Adrenal gland (tissue), 5 donors: ENCODE measurements at regions not wholly inside any gene's neighbourhood (a gene's known extent, or its start where the extent isn't known, plus 50 kb on each side); places are given as distances from the start of the nearest gene placed in this dataset.

Source experiments
- POLR2A ChIP-seq, 2 donors: fragments of 450-650 bp; IDR thresholded peaks; one replicate each; pipeline ENCODE4 v1.6.1; 2017; ENCODE audit warnings: antibody characterized with exemption in 2 of 2, mild to moderate bottlenecking in 2 of 2, moderate library complexity in 1 of 2
- TF ChIP-seq, protein P1 (sequence below), 6 experiments: fragments of 450-650 bp in 4 of 6; fragments of 200-600 bp in 2 of 6; sonication (generic) in 1 of 6; IDR thresholded peaks; 1 replicate in 5 of 6; 2 replicates in 1 of 6; pipeline versions ENCODE4 v1.5.1 to v1.8.0; 2016 to 2021; ENCODE audit warnings: antibody characterized with exemption in 6 of 6, mild to moderate bottlenecking in 2 of 6, moderate library complexity in 1 of 6
- donor health status: DM: no; HTN: no; CAD: no.

DNA sequence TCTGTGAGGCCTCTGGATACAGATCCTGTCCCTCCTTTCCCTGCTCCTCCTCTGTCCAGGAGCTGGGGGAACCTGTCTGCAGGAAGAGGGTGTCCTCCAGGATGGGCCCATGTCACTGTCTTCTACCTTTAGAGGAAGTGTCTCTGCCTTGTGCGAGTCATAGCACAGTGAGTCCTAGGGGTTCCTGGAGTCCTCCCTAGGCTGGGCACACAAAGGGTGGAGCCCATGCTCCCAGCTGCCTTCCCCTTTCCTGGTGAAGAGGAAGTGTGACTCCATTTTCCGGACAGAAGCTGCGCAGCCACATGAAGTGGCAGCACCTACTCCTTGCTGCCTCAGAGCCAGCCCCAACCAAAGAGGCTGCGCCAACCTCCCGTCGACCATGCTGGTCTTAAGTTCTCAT lies 112.2 kb downstream of the CTTN start:
- TF ChIP-seq, protein P1, sequence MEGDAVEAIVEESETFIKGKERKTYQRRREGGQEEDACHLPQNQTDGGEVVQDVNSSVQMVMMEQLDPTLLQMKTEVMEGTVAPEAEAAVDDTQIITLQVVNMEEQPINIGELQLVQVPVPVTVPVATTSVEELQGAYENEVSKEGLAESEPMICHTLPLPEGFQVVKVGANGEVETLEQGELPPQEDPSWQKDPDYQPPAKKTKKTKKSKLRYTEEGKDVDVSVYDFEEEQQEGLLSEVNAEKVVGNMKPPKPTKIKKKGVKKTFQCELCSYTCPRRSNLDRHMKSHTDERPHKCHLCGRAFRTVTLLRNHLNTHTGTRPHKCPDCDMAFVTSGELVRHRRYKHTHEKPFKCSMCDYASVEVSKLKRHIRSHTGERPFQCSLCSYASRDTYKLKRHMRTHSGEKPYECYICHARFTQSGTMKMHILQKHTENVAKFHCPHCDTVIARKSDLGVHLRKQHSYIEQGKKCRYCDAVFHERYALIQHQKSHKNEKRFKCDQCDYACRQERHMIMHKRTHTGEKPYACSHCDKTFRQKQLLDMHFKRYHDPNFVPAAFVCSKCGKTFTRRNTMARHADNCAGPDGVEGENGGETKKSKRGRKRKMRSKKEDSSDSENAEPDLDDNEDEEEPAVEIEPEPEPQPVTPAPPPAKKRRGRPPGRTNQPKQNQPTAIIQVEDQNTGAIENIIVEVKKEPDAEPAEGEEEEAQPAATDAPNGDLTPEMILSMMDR (IDR thresholded peaks at IDR 0.05): no peak
- no peak for TF ChIP-seq POLR2A (IDR thresholded peaks at IDR 0.05)
